HG03378 (cell line): ENCODE measurements at regions not wholly inside any gene's neighbourhood (a gene's known extent, or its start where the extent isn't known, plus 50 kb on each side); places are given as distances from the start of the nearest gene placed in this dataset.
"Not testable (repeated sequence)": the region's sequence is repeated elsewhere in the genome, so short reads cannot be mapped to it uniquely, and the experiment has no call there.

Experiments used
- ATAC-seq: cut with Tn5 transposase; IDR thresholded peaks from one replicate; pipeline ENCODE4 v1.9.1; 2021; ENCODE audit warnings: mild to moderate bottlenecking, moderate library complexity; ENCODE audit not compliant: unreplicated experiment

DNA sequence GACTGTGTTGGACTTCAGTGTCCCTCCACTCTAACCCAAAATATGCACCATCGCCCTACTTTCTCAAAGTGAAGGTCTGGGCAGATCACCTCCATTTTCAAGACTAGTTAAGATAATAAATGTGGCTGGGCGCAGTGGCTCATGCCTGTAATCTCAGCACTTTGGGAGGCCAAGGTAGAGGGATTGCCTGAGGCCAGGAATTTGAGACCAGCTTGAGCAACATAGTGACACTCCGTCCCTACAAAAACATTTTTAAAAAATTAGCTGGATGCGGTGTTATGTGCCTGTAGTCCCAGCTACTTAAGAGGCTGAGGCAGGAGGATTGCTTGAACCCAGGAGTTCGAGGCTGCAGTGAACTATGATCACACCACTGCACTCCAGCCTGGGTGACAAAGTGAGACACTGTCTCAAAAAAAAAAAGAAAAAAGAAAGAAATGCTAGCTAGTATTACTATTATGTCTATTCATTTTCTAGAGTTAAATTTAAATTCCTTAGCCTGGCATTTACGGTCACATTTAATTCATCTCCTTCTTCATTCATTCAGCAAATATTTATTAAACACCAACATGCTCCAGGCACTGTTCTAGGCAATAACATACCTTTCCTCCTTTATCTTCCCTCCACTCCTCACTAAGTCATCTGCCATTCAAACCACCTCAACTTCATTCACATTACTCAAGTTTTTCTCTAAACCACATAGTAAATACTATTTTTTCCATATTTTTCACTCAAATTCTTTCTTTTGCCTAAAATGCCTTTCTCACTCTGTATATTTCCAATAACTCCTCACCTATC, 96.1 kb upstream of the XYLT1 start:
- no peak for ATAC-seq

DNA sequence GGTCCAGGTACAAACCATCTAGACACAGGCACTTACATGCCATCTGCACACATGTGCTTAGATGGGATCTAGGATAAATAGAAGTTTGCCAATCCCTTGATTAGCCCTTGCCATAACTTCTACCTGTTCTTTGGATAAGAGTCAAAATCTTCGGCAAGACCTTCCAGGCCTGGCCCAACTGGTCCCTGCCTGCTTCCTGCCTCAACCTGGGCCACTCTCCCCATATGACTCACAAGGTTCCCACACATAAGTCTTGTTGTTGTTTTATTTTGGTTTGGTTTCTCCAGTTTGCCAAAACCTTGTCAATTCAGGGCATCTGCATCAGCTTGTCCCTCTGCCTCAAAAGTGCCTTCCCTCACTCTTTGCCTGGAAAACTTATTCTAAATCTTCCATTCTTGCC, 95.3 kb upstream of the XYLT1 start:
- ATAC-seq = no peak

DNA sequence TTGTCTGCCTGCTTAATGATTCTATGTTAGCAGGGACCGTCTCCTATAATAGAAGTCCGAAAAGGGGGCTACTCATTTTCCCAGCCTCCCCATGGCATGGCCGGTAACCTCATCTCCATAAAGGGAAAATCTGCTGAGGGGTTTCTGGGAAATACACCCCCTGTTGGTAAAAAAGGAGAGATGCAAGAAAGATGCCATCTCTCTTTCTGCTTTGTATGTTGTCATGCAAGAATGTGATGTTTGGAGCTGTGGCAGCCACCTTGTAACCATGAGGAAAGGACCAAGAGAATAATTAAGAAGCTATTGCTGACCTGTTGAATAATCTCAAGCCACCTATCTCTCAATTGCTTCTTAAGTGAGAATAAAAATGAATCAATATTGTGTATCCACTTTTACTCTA, 94.8 kb upstream of the XYLT1 start:
- ATAC-seq = no peak

DNA sequence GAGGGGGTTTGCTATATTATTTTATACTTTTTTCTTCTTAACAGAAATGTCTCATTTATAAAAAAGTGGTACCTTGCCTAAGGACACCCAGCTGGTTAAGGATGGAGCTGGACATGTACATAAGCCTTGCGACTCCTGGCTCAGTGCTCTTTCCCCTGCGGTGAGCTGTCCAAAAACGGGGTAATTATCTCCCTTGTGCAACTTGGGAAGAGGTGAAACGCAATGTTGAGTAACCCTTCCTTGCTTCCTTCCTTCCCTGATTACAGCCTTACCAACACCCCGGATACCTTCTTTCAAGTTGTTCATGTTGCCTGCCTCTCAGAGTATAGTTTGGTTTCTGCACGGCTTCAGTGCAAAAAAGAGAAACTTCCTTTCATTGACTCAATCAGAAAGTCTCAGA, 94.1 kb upstream of the XYLT1 start:
- ATAC-seq = no peak

DNA sequence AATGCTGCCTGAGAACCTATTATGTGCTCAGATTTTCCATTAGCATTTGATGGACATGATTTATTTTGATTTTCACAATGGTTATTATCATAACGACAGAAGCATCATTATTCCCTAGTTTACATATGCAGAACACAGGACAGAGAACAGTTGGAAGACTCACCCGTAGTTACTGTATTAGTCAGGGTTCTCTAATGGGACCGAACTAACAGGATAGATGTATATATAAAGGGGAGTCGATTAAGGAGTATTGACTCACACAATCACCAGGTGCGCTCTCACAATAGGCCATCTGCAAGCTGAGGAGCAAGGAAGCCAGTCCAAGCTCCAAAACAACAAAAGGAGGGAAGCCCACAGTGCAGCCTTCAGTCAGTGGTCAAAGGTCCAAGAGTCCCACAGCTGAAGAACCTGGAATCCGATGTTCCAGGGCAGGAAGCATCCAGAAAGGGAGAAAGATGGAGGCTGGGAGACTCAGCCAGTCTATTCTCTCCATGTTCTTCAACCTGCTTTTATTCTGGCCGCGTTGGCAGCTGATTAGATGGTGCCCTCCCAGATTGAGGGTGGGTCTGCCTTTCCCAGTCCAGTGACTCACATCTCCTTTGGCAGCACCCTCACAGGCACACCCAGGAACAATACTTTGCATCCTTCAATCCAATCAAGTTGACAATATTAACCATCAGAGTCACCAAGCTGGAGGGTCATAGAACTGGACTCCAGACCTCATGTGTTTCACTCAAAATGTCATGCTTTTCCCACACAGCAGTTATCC, 92.7 kb upstream of the XYLT1 start:
- ATAC-seq = no peak

DNA sequence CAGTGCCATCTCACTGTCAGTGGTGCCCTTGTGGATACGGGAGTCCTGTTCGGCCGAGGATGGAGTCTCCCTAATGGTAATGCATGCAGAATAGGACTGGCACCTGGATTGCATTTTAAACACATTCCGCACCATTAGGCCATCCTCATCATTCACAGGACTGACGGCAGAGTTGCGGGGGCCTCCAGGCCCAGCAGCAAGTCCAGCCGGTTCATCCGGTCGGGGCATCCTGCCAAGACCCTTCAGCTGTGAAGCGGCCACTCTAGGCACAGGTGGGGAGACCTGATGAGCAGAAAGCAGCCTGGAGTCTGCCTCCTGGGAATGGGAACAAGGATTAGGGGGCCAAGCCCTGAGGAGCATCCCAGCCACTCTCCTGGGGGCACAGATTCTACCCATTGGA, 90.3 kb upstream of the XYLT1 start:
- no peak for ATAC-seq

DNA sequence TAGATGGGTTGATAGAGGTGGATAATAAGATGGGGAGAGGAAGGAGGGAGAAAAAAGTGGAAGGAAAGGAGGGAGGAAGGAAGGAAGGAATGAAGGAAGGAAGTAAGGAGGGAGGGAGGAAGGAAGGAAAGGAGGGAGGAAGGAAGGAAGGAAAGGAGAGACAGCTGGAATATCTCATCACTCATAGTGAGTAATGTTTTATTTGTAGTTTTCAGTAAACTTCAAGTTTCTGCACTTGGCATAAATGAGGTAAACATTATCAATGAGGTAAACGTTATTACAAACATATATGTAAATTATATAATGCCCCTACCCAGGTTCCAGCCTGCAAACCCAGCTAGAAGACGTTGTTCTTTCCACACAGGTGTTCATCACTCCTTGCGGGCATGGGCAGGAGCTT, 89.8 kb upstream of the XYLT1 start:
- no peak for ATAC-seq

DNA sequence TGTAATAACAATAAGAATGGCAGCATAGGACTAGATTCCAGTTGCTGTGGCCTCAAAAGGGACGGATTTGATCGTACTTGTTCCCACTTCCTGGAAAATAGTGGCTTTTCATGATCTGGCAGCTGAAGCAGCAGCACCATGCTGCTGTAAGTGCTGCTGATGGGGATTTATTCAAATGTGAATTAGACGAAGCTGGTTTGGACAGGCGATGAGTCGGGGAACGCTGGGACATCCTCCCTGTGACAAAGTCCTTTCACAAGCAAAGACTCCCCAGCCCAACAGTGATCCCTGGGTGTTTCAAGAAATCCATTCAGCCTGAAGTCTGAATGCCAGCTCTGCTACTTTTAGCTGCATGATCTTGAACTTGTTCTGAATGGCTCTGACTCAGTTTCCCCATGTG, 88.6 kb upstream of the XYLT1 start:
- no peak for ATAC-seq

DNA sequence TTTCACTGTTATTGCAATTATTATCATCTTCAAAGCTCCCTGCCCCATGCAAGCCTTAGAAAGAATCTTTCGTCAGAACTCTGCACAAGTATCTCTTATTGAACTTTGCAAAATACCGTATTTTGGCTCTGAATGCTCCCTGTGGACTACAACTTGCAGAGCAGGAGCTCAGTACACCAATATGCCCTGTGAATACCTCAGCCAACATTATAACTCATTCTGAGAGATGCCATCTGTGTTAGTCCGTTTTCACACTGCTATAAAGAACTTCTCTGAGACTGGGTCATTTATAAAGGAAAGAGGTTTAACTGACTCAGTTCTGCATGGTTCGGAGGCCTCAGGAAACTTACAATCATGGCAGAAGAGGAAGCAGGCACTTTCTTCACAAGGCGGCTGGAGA, 87.2 kb upstream of the XYLT1 start:
- no peak for ATAC-seq

DNA sequence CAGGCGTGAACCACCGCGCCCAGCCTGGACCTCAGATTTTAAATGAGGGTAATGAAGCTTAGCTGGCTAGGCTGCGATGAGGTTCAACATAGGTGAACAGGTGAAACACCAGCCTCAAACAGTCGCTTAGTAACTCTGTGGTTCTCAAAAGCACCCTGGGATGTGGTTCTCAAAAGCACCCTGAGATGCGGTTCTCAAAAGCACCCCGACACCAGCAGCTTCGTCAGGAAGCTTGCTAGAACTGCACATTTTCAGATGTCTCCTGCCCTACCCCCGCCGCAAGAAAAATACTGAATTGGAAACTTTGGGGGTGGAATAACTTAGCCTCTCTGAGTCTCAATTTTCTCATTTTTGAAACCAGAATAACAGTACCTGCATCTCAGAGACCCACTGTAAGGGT, 86.7 kb upstream of the XYLT1 start:
- ATAC-seq = no peak

DNA sequence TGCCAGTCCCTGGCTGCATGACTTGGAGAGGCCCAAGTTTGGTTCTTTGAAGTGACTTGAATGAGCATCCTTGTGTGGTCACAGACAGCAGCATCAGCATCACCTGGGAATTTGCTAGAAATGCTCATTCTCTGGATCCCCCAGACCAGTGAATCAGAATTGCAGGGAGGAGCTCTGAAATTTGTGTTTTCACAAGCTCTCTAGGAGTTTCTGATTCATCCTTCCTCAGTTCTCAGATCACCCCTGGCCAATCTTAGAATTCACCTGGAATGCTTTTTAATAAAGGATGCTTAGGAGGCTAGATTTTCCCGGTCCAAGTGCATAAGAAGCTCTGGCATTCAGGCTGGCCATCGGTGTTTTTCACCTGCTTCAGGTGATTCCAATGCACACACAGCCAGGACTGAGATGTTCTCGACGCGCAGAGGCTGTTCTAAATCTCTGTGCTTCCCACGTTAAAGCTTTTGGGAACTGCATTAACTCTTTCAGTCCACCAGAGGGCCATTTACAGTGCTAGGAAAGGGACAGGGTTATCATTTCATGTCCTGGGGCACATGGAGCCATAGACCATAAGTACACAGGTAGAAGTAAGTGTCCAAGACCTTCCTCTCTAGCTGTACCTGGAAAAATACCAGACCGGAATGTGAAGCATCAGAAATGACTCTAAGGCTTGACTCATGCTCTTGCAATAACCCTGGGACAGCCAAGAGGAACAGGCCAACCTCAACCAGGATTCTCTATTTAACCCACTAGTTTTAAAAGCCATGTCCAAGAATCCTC, 85.7 kb upstream of the XYLT1 start:
- ATAC-seq = no peak

DNA sequence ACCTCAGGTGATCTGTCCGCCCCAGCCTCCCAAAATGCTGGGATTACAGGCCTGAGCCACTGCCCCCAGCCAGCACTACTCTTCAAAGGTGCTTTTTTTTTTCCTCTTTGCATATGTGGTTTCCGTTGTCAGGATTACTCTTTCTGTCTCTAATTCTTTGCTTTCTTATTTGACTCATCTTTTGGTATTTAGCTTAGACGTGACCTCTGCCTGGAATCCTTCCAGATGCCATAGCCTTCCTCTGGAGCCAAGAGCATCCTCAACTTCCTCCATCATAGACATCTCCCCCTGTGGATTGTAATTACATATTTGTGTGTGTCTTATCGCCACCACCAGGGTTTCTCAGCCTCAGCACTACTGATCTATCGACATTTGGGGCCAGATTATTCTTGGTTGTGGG, 84.4 kb upstream of the XYLT1 start:
- ATAC-seq = no peak

DNA sequence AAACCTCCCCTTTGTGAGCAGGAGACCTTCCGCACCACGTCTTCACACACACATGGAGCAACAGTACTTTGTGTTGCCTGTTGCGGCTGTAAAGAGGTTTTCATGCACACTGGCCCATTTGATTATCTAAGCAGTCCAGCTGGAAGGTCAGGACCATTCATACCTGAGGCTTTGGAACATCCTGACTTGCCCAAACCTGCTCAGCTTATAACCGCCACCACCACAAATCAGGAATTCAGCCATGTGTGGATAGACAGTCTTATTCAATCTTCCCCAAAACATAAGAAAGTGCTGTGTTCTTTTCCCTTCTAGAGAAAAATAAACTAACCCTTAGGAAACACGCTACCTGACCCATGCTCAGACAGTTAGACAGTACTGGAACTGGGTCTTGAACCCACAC, 81.6 kb upstream of the XYLT1 start:
- ATAC-seq = no peak

DNA sequence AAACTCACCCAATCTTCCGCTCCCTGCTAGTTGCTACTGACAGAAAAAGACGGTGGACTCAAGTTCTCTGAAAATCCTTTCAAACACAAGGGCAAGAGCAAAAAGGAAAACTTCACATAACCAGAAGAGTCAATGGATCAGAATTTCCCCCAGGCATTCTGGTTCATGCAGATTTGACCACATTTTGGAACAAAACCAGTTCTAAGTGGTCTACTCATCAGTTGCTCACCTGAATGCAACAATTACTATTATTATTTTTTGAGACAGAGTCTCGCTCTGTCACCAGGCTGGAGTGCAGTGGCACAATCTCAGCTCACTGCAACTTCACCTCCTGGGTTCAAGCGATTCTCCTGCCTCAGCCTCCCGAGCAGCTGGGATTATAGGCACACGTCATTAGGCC, 80.9 kb upstream of the XYLT1 start:
- ATAC-seq = not testable (repeated sequence)

DNA sequence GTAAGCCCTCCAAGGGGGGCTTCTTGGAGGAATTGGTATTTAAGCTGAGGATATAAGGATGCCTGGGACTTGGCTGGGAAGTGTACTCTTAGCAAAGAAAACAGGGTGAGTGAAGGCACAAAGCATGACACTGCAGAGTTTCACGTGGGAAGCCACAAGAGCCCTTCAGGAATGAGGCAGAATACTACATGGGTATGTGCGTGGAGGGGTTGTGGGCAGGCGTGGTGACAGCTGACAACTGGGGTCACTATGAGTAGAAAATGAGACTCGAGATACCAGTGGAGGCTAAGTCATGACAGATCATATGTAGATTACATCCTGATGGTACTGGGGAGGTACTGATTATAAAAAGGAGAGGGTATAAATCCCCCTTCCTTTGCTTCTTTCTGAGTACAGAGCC, 78.1 kb upstream of the XYLT1 start:
- no peak for ATAC-seq

DNA sequence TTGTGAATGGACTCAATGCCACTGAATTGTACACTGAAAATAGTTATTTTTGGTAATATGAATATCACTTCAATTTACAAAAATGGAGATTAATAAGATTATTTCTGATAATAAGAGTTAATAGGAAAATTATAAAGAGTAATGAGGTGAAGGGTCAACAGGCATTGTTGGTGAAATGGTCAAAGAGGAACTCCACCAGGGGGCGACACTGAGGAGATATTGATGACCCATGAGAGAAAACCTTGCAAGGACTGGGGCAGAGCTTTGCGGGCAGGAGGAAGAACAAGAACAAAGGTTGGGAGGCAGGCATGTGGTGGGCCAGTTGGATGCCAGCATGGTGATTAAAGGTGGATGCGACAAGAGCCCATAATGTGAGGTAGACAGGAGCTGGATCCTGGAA, 74.0 kb upstream of the XYLT1 start:
- no peak for ATAC-seq

DNA sequence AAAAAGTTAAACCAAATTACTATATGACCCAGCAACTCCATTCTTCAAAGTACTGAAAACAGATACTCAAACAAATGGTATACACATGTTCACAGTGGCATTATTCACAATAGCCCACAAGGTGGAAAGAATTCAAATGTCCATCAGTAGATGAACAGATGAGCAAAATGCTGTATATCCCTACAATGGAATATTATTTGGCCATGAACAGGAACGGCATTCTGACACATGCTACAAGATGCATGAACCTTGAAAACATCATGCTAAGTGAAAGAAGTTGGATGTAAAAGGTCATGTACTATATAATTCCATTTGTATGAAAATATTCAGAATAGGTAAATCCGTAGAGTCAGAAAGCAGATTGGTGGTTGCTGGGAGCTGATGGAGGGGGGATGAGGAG, 73.5 kb upstream of the XYLT1 start:
- ATAC-seq = no peak

DNA sequence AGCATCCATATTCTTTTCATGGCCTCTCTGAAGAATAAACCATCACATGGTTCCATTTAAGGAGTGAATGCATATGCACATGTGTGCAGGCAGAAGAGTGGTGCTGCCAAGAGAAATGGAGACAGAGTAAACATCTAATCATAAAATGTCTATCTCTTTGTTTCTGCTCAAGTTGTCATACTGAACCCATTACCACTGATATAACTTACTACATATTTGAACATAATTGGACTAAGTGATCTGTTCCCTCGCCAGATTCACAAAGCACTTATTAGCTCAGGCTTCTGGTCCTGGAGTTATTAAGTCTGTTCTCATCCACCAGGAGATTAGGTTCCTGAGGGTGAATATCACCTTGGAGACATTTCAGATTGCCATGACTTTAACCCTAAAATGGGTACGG, 72.3 kb upstream of the XYLT1 start:
- ATAC-seq = no peak

DNA sequence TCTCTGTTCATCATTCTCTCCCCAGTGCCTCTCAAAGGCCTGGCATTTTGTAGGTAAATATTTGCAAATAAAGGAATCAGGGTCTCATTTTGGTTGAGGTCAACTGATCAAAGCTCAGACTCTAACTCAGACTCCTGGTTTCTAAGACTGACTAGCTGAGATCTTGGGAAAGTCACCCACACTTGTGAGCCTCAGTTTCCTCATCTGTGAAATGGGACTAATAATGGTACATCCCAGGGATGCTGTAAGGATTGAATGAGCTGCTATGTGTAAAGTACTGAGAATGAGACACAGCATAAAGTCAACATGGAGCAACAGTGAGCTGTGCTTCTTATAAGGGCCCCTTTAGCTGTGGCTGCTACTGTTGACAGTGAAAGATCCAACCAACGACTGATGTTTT, 70.6 kb upstream of the XYLT1 start:
- no peak for ATAC-seq

DNA sequence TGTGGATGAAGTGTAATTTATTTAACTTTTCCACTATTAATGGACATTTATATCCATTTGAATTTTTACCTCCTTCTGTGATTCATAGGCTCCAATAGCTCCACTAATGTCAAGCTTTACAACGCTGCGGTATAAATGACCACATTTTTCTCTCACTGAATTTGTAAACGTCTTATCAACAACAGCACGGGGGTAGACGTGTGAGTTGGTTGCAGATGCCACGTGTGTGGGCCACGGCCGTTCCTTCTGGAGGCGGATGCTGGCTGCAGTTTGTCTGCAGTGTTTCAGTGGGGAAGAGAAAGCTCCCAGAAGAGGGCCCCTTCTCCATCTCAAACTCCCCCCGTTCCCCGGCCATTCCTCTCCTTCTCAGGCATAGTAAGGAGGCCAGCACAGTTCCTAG, 68.2 kb upstream of the XYLT1 start:
- ATAC-seq = no peak

DNA sequence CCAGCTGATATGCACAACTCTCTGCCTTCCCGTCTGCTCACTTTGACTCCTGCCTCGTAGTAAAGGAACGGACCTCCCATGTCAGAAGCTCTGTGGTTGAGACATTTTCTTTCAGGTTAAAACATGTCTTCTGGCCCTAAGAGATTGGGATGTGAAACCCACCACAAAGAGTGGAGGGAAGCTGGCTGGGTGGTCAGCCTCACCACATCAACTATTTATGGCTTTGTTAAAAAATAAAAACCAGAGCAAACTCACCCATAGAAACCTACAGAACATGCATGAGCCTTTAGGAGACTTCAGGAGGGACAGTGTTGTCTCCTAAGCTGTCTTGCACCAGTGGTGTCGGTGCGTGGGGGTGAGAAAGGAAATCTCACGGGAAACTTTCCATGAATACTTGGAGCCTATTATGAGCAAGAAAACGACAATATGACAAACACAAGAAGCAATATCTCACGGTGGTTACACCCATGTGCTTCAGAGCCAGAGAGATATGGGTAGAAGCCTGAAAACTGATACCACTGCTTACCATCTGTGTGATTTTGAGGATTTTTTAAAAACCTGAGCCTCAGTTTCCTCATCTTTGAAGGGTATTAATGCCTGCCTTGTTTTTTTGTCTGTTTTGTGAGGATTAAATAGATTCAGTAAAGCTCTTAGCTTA, 61.7 kb upstream of the XYLT1 start:
- no peak for ATAC-seq
